HG03159 (cell line): ENCODE measurements at regions not wholly inside any gene's neighbourhood (a gene's known extent, or its start where the extent isn't known, plus 50 kb on each side); places are given as distances from the start of the nearest gene placed in this dataset.
"Not testable (repeated sequence)": the region's sequence is repeated elsewhere in the genome, so short reads cannot be mapped to it uniquely, and the experiment has no call there.

ENCODE experiments used
- ATAC-seq: cut with Tn5 transposase; IDR thresholded peaks from one replicate; pipeline ENCODE4 v1.9.1; 2021; ENCODE audit warnings: mild to moderate bottlenecking, moderate library complexity; ENCODE audit not compliant: unreplicated experiment

GRCh38 chr15:21357056-21357455, 83.2 kb downstream of the POTEB3 start:
- ATAC-seq, result not testable (repeated sequence)

- not testable (repeated sequence) for ATAC-seq
These were observed 84.4 kb downstream of the POTEB3 start for GRCh38 chr15:21355944-21356343.

GRCh38 chr15:21354597-21354996, 85.7 kb downstream of the POTEB3 start:
- ATAC-seq, result not testable (repeated sequence)

GRCh38 chr15:21352670-21353318, 87.5 kb downstream of the POTEB3 start:
- not testable (repeated sequence) for ATAC-seq

- ATAC-seq, result not testable (repeated sequence)
These were observed 95.3 kb downstream of the POTEB3 start for GRCh38 chr15:21344960-21345359.

- ATAC-seq, result not testable (repeated sequence)
These were observed 95.8 kb downstream of the POTEB3 start for GRCh38 chr15:21344500-21344899.

GRCh38 chr15:21337028-21337427, 103.3 kb downstream of the POTEB3 start:
- not testable (repeated sequence) for ATAC-seq

- ATAC-seq, result not testable (repeated sequence)
These were observed 115.4 kb downstream of the POTEB3 start for GRCh38 chr15:21324720-21325460.

GRCh38 chr15:21284353-21284752, 155.9 kb downstream of the POTEB3 start:
- ATAC-seq, result peak; percentile 58

- peak; percentile 93 for ATAC-seq
These were observed 157.1 kb downstream of the POTEB3 start for GRCh38 chr15:21283210-21283609.

- not testable (repeated sequence) for ATAC-seq
These were observed 160.0 kb downstream of the POTEB3 start for GRCh38 chr15:21280272-21280671.

- ATAC-seq, result peak; percentile 58
These were observed 167.9 kb downstream of the POTEB3 start for GRCh38 chr15:21272176-21272982.

- no peak for ATAC-seq
These were observed 168.7 kb downstream of the POTEB3 start for GRCh38 chr15:21271566-21271965.

GRCh38 chr15:21270474-21270873, 169.8 kb downstream of the POTEB3 start:
- ATAC-seq, result no peak

GRCh38 chr15:21269673-21270072, 170.6 kb downstream of the POTEB3 start:
- ATAC-seq, result not testable (repeated sequence)

- ATAC-seq, result no peak
These were observed 171.2 kb downstream of the POTEB3 start for GRCh38 chr15:21269121-21269520.

GRCh38 chr15:21268436-21268940, 171.8 kb downstream of the POTEB3 start:
- ATAC-seq, result no peak

- ATAC-seq, result no peak
These were observed 172.5 kb downstream of the POTEB3 start for GRCh38 chr15:21267671-21268395.

GRCh38 chr15:21267226-21267625, 173.1 kb downstream of the POTEB3 start:
- no peak for ATAC-seq

- not testable (repeated sequence) for ATAC-seq
These were observed 174.7 kb downstream of the POTEB3 start for GRCh38 chr15:21265628-21266027.
